ENCODE measurements at regions not wholly inside any gene's neighbourhood (a gene's known extent, or its start where the extent isn't known, plus 50 kb on each side); places are given as distances from the start of the nearest gene placed in this dataset.
A peak's percentile ranks its signal among the peaks of the same experiment; 100 is the strongest.

GRCh38 chr13:44236370-44236769 lies 137.3 kb upstream of the SERP2 start:
- peak overlapping the region; percentile 71 to 94 (median 88) for H3K27ac ChIP-seq
- H3K4me1 ChIP-seq: peaks cover 20 to 42% (median 33%) of the 10 kb centered on the region in 9 donors
- H3K36me3 ChIP-seq: no peaks in the 10 kb centered on the region
- DNase-seq (no peak), ATAC-seq (peak in 6 of 8 donors; percentile 7 to 30 (median 26))
- 84 to 93% methylated on average over 1 of the region's 1 CpG for WGBS, 2 donors
- intact Hi-C loops (cut with DNase I): loop anchor here in 6 of 10 donors (1.0 to 10.0 kb wide), 13 partner anchors 12 to 201 kb away; no protein-coding TSS in a partner anchor
- H3K4me3 ChIP-seq: no peak overlapping the region
- H3K27me3 ChIP-seq: no peaks in the 10 kb centered on the region
- TF ChIP-seq, protein P1, sequence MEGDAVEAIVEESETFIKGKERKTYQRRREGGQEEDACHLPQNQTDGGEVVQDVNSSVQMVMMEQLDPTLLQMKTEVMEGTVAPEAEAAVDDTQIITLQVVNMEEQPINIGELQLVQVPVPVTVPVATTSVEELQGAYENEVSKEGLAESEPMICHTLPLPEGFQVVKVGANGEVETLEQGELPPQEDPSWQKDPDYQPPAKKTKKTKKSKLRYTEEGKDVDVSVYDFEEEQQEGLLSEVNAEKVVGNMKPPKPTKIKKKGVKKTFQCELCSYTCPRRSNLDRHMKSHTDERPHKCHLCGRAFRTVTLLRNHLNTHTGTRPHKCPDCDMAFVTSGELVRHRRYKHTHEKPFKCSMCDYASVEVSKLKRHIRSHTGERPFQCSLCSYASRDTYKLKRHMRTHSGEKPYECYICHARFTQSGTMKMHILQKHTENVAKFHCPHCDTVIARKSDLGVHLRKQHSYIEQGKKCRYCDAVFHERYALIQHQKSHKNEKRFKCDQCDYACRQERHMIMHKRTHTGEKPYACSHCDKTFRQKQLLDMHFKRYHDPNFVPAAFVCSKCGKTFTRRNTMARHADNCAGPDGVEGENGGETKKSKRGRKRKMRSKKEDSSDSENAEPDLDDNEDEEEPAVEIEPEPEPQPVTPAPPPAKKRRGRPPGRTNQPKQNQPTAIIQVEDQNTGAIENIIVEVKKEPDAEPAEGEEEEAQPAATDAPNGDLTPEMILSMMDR (IDR thresholded peaks at IDR 0.05): no peak
- H3K9me3 ChIP-seq: no peaks in the 10 kb centered on the region

GRCh38 chr13:44236801-44237207 lies 136.8 kb upstream of the SERP2 start:
- 52 to 64% methylated on average over 5 of the region's 5 CpGs for WGBS, 2 donors
- peak overlapping the region; percentile 71 to 94 (median 88) for H3K27ac ChIP-seq
- peak overlapping the region in 1 of 10 donors; percentile 14 for H3K4me3 ChIP-seq
- TF ChIP-seq, protein P1 (IDR thresholded peaks at IDR 0.05): no peak
- H3K4me1 ChIP-seq: peaks cover 20 to 42% (median 33%) of the 10 kb centered on the region in 9 donors
- ATAC-seq: peak in 6 of 8 donors; percentile 1 to 26 (median 8)
- H3K9me3 ChIP-seq: no peaks in the 10 kb centered on the region
- no peak for DNase-seq
- intact Hi-C loops (cut with DNase I): loop anchor here in 6 of 10 donors (1.0 to 10.0 kb wide), 14 partner anchors 13 to 200 kb away; no protein-coding TSS in a partner anchor
- no peaks in the 10 kb centered on the region for H3K27me3 ChIP-seq
- H3K36me3 ChIP-seq: no peaks in the 10 kb centered on the region

- Histone ChIP-seq H3K27ac (peak overlapping the region; percentile 71 to 94 (median 88)), H3K4me3 (peak overlapping the region in 1 of 10 donors; percentile 14), H3K27me3 (no peaks in the 10 kb centered on the region), H3K9me3 (no peaks in the 10 kb centered on the region), H3K4me1 (peaks cover 20 to 40% (median 32%) of the 10 kb centered on the region in 9 donors), H3K36me3 (no peaks in the 10 kb centered on the region)
- DNase-seq (peak; percentile 32 to 90), ATAC-seq (peak; percentile 97 to 99 (median 98))
- WGBS, 2 donors: 11 to 12% methylated on average over 4 of the region's 4 CpGs
- TF ChIP-seq, protein P1 (IDR thresholded peaks at IDR 0.05): no peak
- intact Hi-C loops (cut with DNase I): loop anchor here in 6 of 10 donors (1.0 to 10.0 kb wide), 13 partner anchors 39 to 200 kb away; no protein-coding TSS in a partner anchor
These were observed 136.3 kb upstream of the SERP2 start for GRCh38 chr13:44237276-44237767.

DNA sequence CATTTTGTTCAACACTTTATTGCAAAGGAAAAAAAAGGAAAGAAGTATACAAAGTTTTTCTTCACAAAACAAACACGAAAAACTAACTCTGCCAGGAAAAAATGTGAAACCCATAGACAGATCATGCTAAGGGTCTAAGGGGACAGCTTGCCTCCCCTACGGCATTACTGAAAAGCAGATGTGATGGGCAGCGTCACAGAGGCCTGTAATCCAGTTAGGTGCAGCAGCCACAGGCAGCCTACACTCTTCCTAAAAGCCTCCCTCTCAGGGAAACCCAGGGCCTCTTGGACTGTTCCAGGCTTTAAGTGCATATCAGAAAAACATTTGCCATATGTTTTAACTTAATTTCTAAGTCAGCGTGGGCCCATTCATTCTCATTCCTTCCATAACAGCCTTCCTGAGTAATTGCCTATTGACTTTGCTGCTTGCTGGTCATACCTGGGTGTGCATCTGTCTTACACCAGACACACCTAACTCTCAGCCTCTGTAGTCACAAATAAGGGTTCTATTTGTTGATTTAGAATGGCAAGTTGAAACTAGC lies 135.7 kb upstream of the SERP2 start:
- ATAC-seq (peak in 3 of 8 donors; percentile 14 to 35 (median 26)), DNase-seq (no peak)
- Histone ChIP-seq H3K9me3 (no peaks in the 10 kb centered on the region), H3K27ac (peak overlapping the region; percentile 71 to 93 (median 86)), H3K4me3 (no peak overlapping the region), H3K27me3 (no peaks in the 10 kb centered on the region), H3K36me3 (no peaks in the 10 kb centered on the region), H3K4me1 (peaks cover 20 to 44% (median 35%) of the 10 kb centered on the region in 9 donors)
- WGBS, 2 donors: 68 to 74% methylated on average over 4 of the region's 4 CpGs
- intact Hi-C loops (cut with DNase I): loop anchor here in 6 of 10 donors (1.0 to 10.0 kb wide), 13 partner anchors 39 to 199 kb away; no protein-coding TSS in a partner anchor
- TF ChIP-seq, protein P1 (IDR thresholded peaks at IDR 0.05): no peak
